ENCODE measurements at regions not wholly inside any gene's neighbourhood (a gene's known extent, or its start where the extent isn't known, plus 50 kb on each side); places are given as distances from the start of the nearest gene placed in this dataset.
"Not testable (repeated sequence)": the region's sequence is repeated elsewhere in the genome, so short reads cannot be mapped to it uniquely, and the experiment has no call there.

DNA sequence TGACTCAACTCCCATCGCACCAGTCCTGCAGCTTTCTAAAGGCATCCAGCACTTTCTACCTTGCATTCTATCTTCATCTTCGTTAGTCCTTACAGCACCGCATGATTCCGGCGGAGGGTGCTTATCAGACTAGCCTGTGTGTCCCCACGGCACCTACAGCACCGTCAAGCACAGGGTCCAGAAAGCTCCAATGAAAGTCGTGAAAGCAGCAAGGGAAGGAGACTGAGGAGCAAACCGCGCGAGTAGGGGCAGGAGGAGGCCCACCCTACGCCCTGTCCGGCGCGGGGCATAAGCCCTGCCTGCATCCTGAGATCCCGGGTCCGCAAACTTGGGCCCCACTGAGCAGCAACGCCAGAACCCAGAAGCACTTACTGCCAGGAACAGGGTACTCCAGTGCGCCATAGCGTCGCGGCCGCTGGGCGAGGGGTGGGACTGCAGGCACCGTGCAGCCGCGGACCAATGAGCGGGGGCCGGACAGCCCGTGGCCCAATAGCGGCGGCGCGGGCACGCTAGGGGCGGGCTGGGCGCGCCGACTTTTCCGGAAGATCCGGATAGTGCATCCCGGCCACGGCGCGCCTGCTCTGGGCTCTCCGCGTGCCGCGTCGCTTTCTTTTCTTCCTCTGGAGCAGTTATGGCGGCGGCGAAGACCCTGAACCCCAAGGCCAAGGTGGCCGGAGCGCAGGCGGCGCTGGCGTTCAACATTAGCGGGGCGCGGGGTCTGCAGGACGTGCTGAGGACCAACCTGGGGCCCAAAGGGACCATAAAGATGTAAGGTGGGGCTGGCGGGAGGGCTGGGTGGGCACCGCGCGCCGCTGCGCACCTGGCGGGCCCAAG is 122.1 kb upstream of the VKORC1L1 start:
- H3K27me3 ChIP-seq (replicated peaks) = no peaks in the 10 kb centered on the region
- TF ChIP-seq, protein P1, sequence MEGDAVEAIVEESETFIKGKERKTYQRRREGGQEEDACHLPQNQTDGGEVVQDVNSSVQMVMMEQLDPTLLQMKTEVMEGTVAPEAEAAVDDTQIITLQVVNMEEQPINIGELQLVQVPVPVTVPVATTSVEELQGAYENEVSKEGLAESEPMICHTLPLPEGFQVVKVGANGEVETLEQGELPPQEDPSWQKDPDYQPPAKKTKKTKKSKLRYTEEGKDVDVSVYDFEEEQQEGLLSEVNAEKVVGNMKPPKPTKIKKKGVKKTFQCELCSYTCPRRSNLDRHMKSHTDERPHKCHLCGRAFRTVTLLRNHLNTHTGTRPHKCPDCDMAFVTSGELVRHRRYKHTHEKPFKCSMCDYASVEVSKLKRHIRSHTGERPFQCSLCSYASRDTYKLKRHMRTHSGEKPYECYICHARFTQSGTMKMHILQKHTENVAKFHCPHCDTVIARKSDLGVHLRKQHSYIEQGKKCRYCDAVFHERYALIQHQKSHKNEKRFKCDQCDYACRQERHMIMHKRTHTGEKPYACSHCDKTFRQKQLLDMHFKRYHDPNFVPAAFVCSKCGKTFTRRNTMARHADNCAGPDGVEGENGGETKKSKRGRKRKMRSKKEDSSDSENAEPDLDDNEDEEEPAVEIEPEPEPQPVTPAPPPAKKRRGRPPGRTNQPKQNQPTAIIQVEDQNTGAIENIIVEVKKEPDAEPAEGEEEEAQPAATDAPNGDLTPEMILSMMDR (IDR thresholded peaks at IDR 0.05; ENCODE audit: low read depth, low read length, missing control alignments) = peak; percentile 2
- DNase-seq = peak; percentile 81
- H3K27ac ChIP-seq = peak overlapping the region; percentile 69
- no peaks in the 10 kb centered on the region for H3K36me3 ChIP-seq (replicated peaks)
- peak overlapping the region; percentile 98 for H3K4me3 ChIP-seq (ENCODE audit: low read depth, low read length)
- in situ Hi-C loops (cut with HindIII; ENCODE audit: low pct_ligation_motif_present, low sequenced_read_pairs) = no loop called here

GRCh38 chr7:65754070-65754469 is 118.8 kb upstream of the VKORC1L1 start:
- in situ Hi-C loops (cut with HindIII; ENCODE audit: low pct_ligation_motif_present, low sequenced_read_pairs); H3K27me3 ChIP-seq (replicated peaks); DNase-seq; H3K4me3 ChIP-seq (ENCODE audit: low read depth, low read length); H3K36me3 ChIP-seq (replicated peaks); H3K27ac ChIP-seq: not testable (repeated sequence)

- in situ Hi-C loops (cut with HindIII; ENCODE audit: low pct_ligation_motif_present, low sequenced_read_pairs); H3K27me3 ChIP-seq (replicated peaks); H3K27ac ChIP-seq; H3K4me3 ChIP-seq (ENCODE audit: low read depth, low read length); DNase-seq: not testable (repeated sequence)
- H3K36me3 ChIP-seq (replicated peaks) = peaks cover 12% of the 10 kb centered on the region
Observed at GRCh38 chr7:65758991-65759390, 113.9 kb upstream of the VKORC1L1 start.

GRCh38 chr7:65762712-65763111 is 110.2 kb upstream of the VKORC1L1 start:
- in situ Hi-C loops (cut with HindIII; ENCODE audit: low pct_ligation_motif_present, low sequenced_read_pairs); H3K4me3 ChIP-seq (ENCODE audit: low read depth, low read length); H3K27me3 ChIP-seq (replicated peaks): not testable (repeated sequence)
- Histone ChIP-seq H3K36me3 (replicated peaks) (peaks cover 12% of the 10 kb centered on the region), H3K27ac (peak overlapping the region; percentile 58)
- peak; percentile 54 for DNase-seq

DNA sequence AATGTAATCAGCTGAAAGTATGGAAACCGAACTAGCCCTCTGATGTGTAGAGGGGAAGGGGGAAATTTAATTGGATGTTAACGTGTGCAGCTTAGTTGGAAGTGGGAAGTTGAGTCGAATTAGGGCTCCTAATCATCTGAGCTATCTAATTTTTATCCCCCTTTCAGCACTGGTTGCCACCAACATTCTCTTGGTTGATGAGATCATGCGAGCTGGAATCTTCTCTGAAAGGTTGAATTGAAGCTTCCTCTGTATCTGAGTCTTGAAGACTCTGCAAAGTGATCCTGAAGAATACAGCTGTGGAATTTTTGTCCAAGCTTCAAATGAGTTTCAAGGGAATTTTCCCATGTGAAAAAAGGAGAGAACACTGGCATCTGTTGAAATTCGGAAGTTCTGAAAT is 109.8 kb upstream of the VKORC1L1 start:
- H3K4me3 ChIP-seq (ENCODE audit: low read depth, low read length); H3K27me3 ChIP-seq (replicated peaks); in situ Hi-C loops (cut with HindIII; ENCODE audit: low pct_ligation_motif_present, low sequenced_read_pairs): not testable (repeated sequence)
- H3K36me3 ChIP-seq (replicated peaks) = peaks cover 12% of the 10 kb centered on the region
- peak overlapping the region; percentile 58 for H3K27ac ChIP-seq
- DNase-seq = peak; percentile 34

DNA sequence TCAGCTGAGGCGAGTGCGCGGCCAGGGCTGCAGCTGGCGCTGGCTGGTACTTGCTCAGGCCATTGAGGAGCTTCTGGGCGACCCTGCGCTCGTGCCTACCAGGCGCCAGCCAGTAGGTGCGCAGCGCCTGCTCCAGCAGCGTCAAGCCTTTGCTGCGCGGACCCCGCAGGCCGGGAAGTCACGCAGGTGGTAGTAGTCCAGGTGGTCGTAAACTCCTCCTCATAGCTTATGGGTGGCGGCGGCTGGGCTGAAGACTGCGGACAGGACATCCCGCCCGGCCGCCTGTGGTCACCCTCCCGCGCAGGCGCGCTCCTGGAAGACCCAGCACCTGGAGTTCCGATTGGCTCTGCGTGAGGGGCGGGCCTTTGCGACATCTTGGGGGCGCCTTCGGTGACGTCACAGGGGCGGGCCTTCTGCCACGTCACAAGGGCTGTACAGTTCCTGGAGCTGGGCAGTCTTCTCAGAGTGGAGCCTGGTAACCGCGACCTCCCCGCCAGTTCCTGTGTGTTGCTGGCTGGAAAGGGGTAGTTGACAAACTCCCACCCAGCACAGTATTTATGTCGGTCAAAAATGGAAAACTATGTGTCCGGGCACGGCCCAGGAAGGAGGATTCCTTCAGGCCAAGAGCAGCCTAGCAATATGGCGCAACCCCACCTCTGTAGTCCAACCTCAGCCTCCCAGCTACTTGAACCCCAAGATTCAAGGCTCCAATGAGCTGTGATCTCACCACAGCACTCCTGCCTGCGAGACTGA is 102.2 kb upstream of the VKORC1L1 start:
- peak; percentile 94 for DNase-seq
- H3K27me3 ChIP-seq (replicated peaks); H3K36me3 ChIP-seq (replicated peaks); in situ Hi-C loops (cut with HindIII; ENCODE audit: low pct_ligation_motif_present, low sequenced_read_pairs): not testable (repeated sequence)
- Histone ChIP-seq H3K4me3 (ENCODE audit: low read depth, low read length) (peak overlapping the region; percentile 89), H3K27ac (peak overlapping the region; percentile 90)

GRCh38 chr7:65771226-65771569 is 101.7 kb upstream of the VKORC1L1 start:
- peak overlapping the region; percentile 34 for H3K4me3 ChIP-seq (ENCODE audit: low read depth, low read length)
- DNase-seq; H3K27me3 ChIP-seq (replicated peaks); in situ Hi-C loops (cut with HindIII; ENCODE audit: low pct_ligation_motif_present, low sequenced_read_pairs); H3K36me3 ChIP-seq (replicated peaks): not testable (repeated sequence)
- peak overlapping the region; percentile 90 for H3K27ac ChIP-seq

DNA sequence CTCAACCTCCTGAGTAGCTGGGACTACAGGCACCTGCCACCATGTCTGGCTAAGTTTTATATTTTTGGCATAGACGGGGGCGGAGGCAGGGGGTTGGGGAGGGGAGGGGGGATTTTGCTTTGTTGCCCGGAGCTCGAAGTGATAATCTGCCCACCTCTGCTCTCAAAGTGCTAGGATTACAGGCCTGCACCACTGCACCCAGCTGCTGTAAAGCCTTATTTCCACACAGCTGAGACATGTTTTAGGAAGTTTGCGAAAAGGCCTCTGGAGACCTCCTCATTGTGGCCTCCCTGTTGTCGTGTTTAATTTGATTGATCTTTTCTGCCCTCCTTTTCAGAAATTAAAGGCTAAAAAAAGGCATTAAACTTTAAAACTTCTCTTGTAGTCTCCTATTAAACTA is 96.2 kb upstream of the VKORC1L1 start:
- H3K4me3 ChIP-seq (ENCODE audit: low read depth, low read length); in situ Hi-C loops (cut with HindIII; ENCODE audit: low pct_ligation_motif_present, low sequenced_read_pairs); H3K36me3 ChIP-seq (replicated peaks); H3K27ac ChIP-seq; DNase-seq; H3K27me3 ChIP-seq (replicated peaks): not testable (repeated sequence)

DNA sequence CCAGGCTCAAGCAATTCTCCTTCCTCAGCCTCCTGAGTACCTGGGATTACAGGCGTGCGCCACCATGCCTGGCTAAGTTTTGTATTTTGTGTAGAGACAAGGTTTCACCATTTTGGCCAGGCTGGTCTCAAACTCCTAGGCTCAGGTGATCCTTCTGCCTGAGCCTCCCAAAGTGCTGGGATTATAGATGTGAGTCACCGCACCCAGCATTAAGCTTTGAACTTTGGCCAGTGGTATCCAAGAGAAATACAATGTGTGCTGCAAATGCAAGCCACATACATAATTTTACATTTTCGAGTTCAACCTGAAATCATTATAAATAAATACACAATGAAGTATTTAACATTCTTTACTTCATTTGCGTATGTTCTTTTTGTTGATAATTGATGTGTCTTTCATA is 82.9 kb upstream of the VKORC1L1 start:
- H3K27me3 ChIP-seq (replicated peaks); DNase-seq; H3K4me3 ChIP-seq (ENCODE audit: low read depth, low read length); H3K27ac ChIP-seq; H3K36me3 ChIP-seq (replicated peaks); in situ Hi-C loops (cut with HindIII; ENCODE audit: low pct_ligation_motif_present, low sequenced_read_pairs): not testable (repeated sequence)

DNA sequence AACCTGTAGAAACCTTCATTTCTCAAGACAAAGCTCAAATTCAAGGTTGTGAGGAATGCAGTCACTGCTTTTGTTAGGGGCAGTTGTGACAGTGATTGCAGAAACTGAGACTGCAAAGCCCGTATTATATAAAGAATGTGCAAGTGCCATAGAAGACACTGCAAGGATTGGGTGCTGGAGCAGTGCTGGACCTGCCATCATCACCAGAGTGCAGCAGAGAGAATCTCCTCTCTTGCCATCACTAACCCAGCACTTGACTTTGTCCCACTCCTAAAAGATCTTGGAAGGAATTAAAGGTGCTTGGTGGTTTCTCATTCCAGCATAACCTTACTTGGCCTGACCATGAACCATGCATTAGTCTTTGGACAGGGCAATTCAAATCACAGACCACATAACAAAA is 81.1 kb upstream of the VKORC1L1 start:
- DNase-seq; H3K36me3 ChIP-seq (replicated peaks); H3K27ac ChIP-seq; H3K27me3 ChIP-seq (replicated peaks); H3K4me3 ChIP-seq (ENCODE audit: low read depth, low read length); in situ Hi-C loops (cut with HindIII; ENCODE audit: low pct_ligation_motif_present, low sequenced_read_pairs): not testable (repeated sequence)
- TF ChIP-seq, protein P1 (IDR thresholded peaks at IDR 0.05; ENCODE audit: low read depth, low read length, missing control alignments) = peak; percentile 11

DNA sequence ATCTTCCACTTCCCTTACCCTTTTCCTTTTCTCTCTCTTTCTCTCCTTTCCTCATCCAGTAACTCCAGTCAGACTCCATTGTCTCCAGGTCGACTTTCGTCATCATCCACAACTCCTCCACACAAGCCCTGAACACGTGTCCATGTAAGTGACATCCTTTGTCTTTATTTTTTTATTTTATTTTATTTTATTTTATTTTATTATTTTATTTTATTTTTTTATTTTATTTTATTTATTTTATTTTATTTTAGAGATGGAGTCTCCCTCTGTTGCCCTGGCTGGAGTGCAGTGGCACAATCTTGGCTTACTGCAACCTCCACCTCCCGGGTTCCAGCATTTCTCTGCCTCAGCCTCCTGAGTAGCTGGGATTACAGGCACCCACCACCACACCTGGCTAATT is 80.1 kb upstream of the VKORC1L1 start:
- H3K27ac ChIP-seq; H3K27me3 ChIP-seq (replicated peaks); DNase-seq; H3K36me3 ChIP-seq (replicated peaks); in situ Hi-C loops (cut with HindIII; ENCODE audit: low pct_ligation_motif_present, low sequenced_read_pairs); H3K4me3 ChIP-seq (ENCODE audit: low read depth, low read length): not testable (repeated sequence)

GRCh38 chr7:65794671-65795391 is 78.0 kb upstream of the VKORC1L1 start:
- DNase-seq = peak; percentile 56
- H3K27ac ChIP-seq = peak overlapping the region; percentile 45
- H3K4me3 ChIP-seq (ENCODE audit: low read depth, low read length); in situ Hi-C loops (cut with HindIII; ENCODE audit: low pct_ligation_motif_present, low sequenced_read_pairs); H3K36me3 ChIP-seq (replicated peaks); H3K27me3 ChIP-seq (replicated peaks): not testable (repeated sequence)
